ENCODE measurements at regions not wholly inside any gene's neighbourhood (a gene's known extent, or its start where the extent isn't known, plus 50 kb on each side); places are given as distances from the start of the nearest gene placed in this dataset.

- TF ChIP-seq EZH2 (IDR thresholded peaks at IDR 0.05) (no peak), POLR2AphosphoS5 (IDR thresholded peaks at IDR 0.05; ENCODE audit: borderline replicate concordance, low read depth, low read length) (no peak)
These were observed 253.4 kb upstream of the RPL38 start for GRCh38 chr17:73949903-73950592.

All from SK-N-MC (cell line).